GM12873 (cell line): ENCODE measurements at regions not wholly inside any gene's neighbourhood (a gene's known extent, or its start where the extent isn't known, plus 50 kb on each side); places are given as distances from the start of the nearest gene placed in this dataset.

ENCODE experiments used
- CTCF ChIP-seq: IDR thresholded peaks from 2 replicates; pipeline ENCODE4 v1.5.1; 2012; ENCODE audit warnings: low read depth, mild to moderate bottlenecking, moderate library complexity, low read length, control low read depth; ENCODE audit not compliant: insufficient read depth; ENCODE audit errors: missing control alignments

DNA sequence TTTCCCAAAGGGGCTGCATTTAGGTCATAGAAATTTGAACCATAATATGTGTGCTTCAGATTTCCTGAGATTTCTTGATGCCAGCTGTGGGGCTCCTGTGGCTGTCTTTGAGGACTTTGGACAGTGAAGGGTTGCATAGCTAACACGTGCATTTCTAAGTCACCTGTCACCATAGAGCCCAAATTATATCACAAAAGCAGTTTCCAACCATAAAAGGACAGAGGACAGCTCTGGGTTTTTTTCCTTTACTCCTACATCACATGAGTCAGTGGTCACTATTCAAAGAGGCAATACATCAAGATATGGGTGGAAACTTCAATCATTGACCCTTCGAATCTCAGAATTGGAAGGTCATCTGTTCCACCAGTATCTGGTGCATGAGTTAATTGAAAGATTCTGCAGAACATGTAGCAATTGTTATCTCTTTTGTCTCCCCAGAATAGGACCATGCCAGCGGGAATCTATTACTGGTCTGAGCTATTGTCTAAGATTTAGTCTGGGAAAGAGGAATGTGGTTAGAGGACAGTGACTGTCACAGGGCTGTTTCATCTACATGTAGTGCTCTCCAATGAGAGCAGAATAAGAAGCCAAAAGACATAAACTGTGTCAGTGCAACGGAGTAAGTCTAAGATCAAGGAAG is 133.5 kb downstream of the AASDH start:
- TF ChIP-seq CTCF = no peak

- TF ChIP-seq CTCF = no peak
These were observed 134.6 kb downstream of the AASDH start for GRCh38 chr4:56252561-56253152.

GRCh38 chr4:56251556-56251955 is 135.7 kb downstream of the AASDH start:
- TF ChIP-seq CTCF = no peak

- TF ChIP-seq CTCF = no peak
These were observed 136.5 kb downstream of the AASDH start for GRCh38 chr4:56250776-56251175.

GRCh38 chr4:56247646-56248045 is 139.6 kb downstream of the AASDH start:
- TF ChIP-seq CTCF = no peak

DNA sequence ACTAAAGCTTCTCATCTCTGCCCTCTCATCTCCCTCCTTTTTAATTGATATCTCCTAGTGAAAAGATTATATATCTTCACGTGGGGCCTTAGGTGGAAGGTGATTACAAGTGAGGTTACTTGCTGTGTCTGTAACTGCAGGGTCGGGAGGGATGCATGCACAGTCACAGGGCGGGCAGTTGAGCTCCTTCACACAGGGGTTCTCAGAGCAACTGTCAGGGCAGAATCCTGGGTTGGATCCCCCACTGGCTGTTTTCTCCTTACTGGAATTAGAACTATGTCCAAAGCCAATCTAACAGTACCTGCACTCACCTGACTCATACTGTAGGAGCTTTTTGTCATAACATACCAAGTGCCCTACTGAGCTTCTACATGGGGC is 141.1 kb downstream of the AASDH start:
- TF ChIP-seq CTCF = no peak

GRCh38 chr4:56245547-56246232 is 141.6 kb downstream of the AASDH start:
- TF ChIP-seq CTCF = no peak
